ENCODE measurements at regions not wholly inside any gene's neighbourhood (a gene's known extent, or its start where the extent isn't known, plus 50 kb on each side); places are given as distances from the start of the nearest gene placed in this dataset.

DNA sequence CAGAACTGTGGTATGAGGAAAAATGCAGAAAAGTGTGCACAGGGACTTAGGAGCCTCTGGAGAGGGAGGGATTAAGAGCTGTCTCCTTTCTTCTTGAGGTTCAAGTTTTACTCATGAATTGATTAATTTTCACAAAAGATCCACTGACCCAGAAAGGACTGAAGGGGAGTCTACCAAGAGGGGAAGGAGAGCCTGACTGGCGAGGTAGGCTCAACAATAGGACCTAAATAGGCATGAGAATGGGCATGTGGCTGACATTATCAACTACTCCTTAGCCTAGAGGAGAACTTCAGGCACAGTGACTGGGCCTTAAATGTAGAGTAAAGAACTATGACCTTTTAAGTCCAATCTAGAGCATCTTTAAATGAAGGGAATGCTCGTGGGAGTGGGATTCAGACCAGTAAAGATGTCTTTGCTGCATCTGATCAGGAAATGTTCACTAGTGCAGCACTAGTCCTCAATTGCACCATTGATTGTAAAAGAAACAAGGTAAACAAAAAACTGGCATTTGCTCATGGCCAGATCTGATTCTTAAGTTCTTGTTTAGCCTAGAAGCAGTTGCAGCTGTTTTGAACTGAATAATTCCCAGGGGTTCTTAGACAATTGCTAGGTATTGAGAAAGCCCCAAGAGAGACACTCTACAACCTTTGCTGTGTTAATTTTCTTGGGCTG is 135.6 kb downstream of the RAB38 start:
- TF ChIP-seq POLR2A (IDR thresholded peaks at IDR 0.05; ENCODE audit: low read length): no peak
- TF ChIP-seq GATA1 (IDR thresholded peaks at IDR 0.05; ENCODE audit: low read depth, low read length): no peak

Data from erythroblast (primary cell).